Left lobe of liver (tissue), 2 donors: ENCODE measurements at regions not wholly inside any gene's neighbourhood (a gene's known extent, or its start where the extent isn't known, plus 50 kb on each side); places are given as distances from the start of the nearest gene placed in this dataset.

ENCODE experiments used
- ATAC-seq: fragments of 200-7000 bp; cut with Tn5 transposase; one replicate; pipeline ENCODE4 v1.9.1; 2020; ENCODE audit warnings: mild to moderate bottlenecking, moderate library complexity
- DNase-seq: peaks from one replicate; pipeline ENCODE4 v3.0.0-alpha.2; 2020; ENCODE audit warnings: low spot score
- donor health status: DM: no; HTN: no; CAD: no; lungs with moderate emphysema.
- donor health status: DM: no; HTN: yes; CAD: no.

DNA sequence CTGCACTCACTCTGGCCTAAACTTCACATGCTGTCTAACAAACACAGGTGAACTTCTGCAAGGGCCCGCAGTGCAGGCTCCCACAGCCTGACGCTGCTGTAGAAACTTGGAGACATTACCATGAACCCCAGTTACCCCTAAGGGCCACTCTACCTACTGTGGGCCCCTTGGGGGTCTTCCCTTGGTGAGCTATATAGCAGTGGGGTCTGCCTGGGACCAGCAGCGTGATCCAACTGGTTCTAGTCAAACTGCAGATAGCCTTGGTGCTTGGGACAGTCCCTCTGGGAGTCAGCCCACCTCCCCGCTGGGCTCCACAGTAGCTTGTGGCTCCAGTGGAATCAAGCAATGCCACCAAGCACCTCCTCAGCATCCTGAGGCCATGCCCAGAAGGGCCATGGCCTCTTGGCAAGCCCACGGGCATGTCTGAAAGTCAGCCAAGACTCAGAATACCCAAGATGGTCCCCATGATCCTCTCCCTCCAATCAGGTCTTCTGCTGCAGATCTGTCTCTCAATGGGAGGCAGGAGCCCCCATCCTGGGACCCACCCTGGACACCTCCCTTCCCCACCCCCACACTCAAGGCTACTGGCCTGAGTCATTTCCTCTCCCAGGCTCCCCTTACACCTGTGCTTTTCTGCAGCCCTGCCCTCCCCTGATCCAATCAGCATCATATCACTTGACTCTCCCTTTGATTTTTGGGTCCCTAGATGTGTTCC is 230.0 kb upstream of the IRX1 start:
- ATAC-seq = no peak
- no peak for DNase-seq

GRCh38 chr5:3364941-3365340 is 230.7 kb upstream of the IRX1 start:
- DNase-seq (no peak), ATAC-seq (no peak)

GRCh38 chr5:3364433-3364832 is 231.2 kb upstream of the IRX1 start:
- DNase-seq = no peak

GRCh38 chr5:3362606-3362910 is 233.1 kb upstream of the IRX1 start:
- no peak for ATAC-seq
- DNase-seq = no peak

More at GRCh38 chr5:3364433-3364832, 231.2 kb upstream of the IRX1 start:
- ATAC-seq = no peak

DNA sequence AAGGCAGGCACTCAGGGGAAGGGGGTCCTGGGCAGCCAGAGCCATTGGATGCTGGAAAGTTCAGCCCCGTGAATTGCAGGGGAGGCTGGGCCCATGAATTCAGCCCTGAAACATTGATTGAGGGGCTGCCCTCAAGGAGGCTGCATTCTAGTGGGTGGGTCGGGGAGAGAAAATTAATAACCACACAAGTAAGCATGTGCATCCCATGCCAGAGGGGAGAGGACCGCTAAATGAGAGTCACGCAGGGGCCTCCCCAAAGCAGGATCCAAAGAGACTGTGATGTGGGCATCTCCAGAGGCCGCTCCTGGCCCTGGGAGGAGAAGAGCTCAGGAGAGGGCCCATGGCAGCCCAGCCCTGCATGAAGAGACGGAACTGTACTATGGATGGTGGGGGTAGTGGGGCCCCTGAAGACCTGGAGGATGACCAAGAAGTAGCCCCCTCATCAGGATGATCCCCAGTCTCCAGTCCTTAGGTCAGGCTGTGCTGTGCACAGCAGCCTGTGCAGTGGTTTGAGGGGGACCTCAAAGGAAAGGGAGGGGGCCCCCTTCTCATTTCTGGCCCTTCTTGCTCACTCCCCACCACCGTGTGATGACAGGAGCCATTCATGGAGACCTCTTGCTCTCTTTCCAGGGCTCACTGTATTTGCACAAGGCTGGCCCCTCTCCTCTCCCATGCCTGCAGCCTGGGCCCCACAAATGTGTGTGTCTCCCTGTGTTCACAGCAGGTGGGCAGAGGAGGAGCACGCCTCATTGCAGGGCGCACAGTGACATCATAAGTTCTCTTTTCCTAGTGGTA is 233.6 kb upstream of the IRX1 start:
- ATAC-seq = no peak
- DNase-seq = no peak

- ATAC-seq = no peak
- no peak for DNase-seq
Observed at GRCh38 chr5:3359642-3360041, 236.0 kb upstream of the IRX1 start.

- no peak for DNase-seq
Observed at GRCh38 chr5:3357291-3357690, 238.3 kb upstream of the IRX1 start.

GRCh38 chr5:3356016-3356415 is 239.6 kb upstream of the IRX1 start:
- DNase-seq = no peak
- no peak for ATAC-seq

More at GRCh38 chr5:3357291-3357690, 238.3 kb upstream of the IRX1 start:
- no peak for ATAC-seq

DNA sequence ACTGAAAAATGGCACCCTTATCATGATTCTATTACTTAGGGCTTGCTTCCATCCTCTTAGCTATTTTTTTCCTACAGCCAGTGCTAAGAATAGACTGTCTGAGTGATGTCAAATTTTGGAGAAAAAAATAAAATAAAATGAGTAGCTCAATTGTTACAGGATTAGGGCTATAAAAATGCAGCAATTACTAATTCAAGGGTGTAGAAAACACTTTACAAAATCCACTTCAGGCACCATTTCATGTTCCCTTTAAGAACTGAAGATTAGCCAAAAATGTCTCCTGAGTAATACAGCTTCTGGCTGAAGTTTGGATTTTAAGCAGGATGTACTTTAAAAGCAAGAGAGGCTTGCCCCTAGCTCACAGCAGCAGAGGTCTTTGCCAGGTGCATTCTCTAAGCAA is 240.5 kb upstream of the IRX1 start:
- no peak for DNase-seq

GRCh38 chr5:3354606-3355005 is 241.0 kb upstream of the IRX1 start:
- no peak for DNase-seq
- ATAC-seq = no peak

More for the DNA sequence above, 240.5 kb upstream of the IRX1 start:
- no peak for ATAC-seq

- ATAC-seq = no peak
- DNase-seq = no peak
Observed at GRCh38 chr5:3353561-3353960, 242.1 kb upstream of the IRX1 start.

DNA sequence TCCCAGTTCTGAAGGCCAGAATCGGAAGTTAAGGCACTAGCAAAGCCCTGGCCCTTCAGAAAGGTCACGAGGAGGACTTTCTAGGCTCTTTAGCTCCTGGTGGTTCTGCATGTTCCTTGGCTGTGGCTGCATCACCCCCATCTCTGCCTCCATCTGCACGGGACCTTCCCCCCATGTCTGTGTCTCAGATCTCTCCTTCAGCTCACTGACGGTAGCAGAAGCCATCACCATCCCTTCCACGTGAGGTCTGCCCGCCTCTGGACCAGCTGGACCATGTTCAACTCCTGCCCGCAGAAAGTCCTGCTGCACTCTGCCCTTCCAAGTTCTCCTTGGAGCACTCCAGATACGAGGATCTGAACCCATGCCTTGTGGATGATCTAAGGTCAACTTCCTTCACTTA is 242.9 kb upstream of the IRX1 start:
- ATAC-seq (no peak), DNase-seq (no peak)

DNA sequence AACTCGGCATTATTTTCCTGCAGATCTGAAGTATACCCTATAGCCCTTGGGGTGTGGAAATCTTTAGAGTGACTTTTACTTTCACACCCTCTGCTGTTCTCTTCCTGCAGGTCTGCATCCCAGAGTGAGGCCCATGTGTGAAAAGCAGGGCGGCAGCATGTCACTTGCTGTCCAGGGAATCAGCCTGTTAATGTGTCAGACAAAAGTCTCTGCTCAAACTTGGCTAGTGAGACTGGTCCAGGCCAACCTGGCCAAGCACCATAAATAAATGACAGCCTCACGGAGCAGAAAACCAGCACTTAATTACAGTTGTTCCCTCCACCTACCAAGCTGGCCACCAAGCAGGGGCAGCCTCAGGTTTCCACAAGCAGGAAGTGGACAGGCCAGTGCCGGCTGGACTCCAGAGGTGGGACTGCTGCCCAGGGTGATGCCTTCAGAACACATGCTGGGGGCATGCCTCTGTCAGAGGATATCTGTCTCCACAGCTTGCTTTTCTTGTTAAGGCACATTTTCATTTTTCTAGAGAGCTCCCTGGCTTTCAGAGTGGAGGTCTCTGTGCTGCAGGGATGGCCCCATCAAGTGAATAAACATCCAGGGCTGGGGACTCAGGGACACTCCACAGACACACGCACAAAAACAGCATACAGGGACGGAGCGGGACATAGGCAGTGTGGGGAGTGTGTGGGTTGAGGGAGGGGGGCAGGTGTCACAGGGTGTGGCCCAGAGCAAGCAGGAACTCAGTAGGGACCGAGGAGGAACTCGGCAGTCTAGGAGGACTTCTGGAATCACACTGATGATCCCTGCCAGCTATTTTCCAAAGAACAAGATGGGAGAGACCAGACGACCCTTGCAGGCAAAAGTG is 243.8 kb upstream of the IRX1 start:
- DNase-seq = no peak
- ATAC-seq = no peak

DNA sequence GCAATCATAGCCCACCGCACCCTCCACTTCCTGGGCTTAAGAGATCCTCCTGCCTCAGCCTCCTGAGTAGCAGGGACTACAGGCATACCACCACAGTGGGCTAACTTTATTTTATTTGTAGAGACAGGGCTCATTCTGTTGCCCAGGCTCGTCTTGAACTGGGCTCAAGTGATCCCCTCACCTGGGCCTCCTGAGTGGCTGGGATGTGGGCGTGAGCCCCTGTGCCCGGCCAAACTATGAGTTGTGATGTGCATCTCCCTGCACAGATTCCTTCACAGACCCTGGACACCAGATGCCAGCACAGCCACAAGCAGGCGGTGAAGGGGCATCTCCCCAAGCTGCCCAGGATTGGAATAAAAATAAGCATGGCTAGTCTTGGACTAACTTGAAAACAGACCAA is 244.9 kb upstream of the IRX1 start:
- DNase-seq (no peak), ATAC-seq (no peak)

- no peak for ATAC-seq
Observed at GRCh38 chr5:3349704-3350565, 245.7 kb upstream of the IRX1 start.

GRCh38 chr5:3348576-3349535 is 246.8 kb upstream of the IRX1 start:
- DNase-seq = no peak
- no peak for ATAC-seq

More at GRCh38 chr5:3349704-3350565, 245.7 kb upstream of the IRX1 start:
- DNase-seq = no peak

- DNase-seq = no peak
- no peak for ATAC-seq
Observed at GRCh38 chr5:3347741-3348140, 247.9 kb upstream of the IRX1 start.

DNA sequence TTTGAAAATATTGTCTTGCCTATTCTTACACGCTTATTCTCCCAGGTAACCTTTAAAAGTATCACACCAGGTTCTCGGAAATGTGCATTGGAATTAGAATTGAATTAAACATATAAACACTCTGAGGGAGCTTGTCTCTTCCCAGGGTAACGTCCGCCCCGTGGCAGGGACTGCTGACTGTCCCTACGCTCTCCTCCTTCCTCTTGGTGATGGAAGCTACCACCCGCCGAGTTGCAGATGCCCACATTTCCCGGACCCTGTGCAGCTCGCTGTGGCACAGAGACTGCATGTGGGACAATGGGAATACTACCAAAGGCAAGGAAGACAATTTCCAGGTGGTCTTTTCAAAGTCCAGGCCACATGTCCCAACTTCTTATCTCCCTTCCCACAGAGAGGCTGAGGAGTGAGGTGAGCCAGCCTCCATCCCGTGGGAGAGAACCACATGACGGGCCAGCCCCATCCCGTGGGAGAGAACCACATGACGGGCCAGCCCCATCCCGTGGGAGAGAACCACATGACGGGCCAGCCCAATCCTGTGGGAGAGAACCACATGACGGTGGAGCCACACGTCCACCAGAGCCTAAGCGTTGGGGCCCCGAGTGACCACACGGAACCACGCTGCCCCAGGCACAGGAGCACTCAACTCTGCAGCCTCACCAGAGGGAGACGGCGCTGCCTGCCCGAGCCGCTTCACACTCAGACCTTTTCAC is 249.4 kb upstream of the IRX1 start:
- DNase-seq = no peak
- no peak for ATAC-seq

GRCh38 chr5:3345195-3345594 is 250.4 kb upstream of the IRX1 start:
- no peak for DNase-seq
- no peak for ATAC-seq
